ENCODE measurements at regions not wholly inside any gene's neighbourhood (a gene's known extent, or its start where the extent isn't known, plus 50 kb on each side); places are given as distances from the start of the nearest gene placed in this dataset.

- TF ChIP-seq CTCF (IDR thresholded peaks at IDR 0.05) (no peak), POLR2A (IDR thresholded peaks at IDR 0.05) (no peak)
Observed at GRCh38 chr13:80203496-80203895, 137.4 kb downstream of the SPRY2 start.
